Lung (tissue), 11 donors: ENCODE measurements at regions not wholly inside any gene's neighbourhood (a gene's known extent, or its start where the extent isn't known, plus 50 kb on each side); places are given as distances from the start of the nearest gene placed in this dataset.

Source experiments
- ATAC-seq: fragments of 200-7000 bp; cut with Tn5 transposase; one replicate; pipeline ENCODE4 v1.9.1; 2020; ENCODE audit warnings: moderate number of reproducible peaks; ENCODE audit not compliant: insufficient read depth, low FRiP score
- DNase-seq, 3 donors: peaks; one replicate each; pipeline ENCODE4 v3.0.0-alpha.2; 2013 to 2017
- H3K27ac ChIP-seq, 2 donors: one replicate each; pipeline ENCODE4 v1.5.1; 2013; ENCODE audit warnings: mild to moderate bottlenecking in 2 of 2, moderate library complexity in 2 of 2, control low read depth in 1 of 2, inconsistent platforms in 1 of 2, low read depth in 1 of 2, low read length in 1 of 2
- H3K27me3 ChIP-seq, 3 donors: one replicate each; pipeline ENCODE4 v1.5.1; 2013; ENCODE audit warnings: low read length in 2 of 3; ENCODE audit not compliant: control insufficient read depth in 3 of 3, insufficient read depth in 3 of 3
- H3K36me3 ChIP-seq, 4 donors: one replicate each; pipeline ENCODE4 v1.5.1; 2013; ENCODE audit warnings: low read length in 4 of 4, mild to moderate bottlenecking in 1 of 4, moderate library complexity in 1 of 4; ENCODE audit not compliant: control insufficient read depth in 4 of 4, insufficient read depth in 4 of 4
- H3K4me1 ChIP-seq, 5 donors: one replicate each; pipeline ENCODE4 v1.5.1; 2013; ENCODE audit warnings: low read length in 5 of 5, mild to moderate bottlenecking in 2 of 5, moderate library complexity in 1 of 5; ENCODE audit not compliant: control insufficient read depth in 5 of 5, insufficient read depth in 5 of 5
- H3K4me3 ChIP-seq: one replicate; pipeline ENCODE4 v1.5.1; 2013; ENCODE audit warnings: mild to moderate bottlenecking, control low read depth, moderate library complexity
- H3K9ac ChIP-seq, 2 donors: one replicate each; pipeline ENCODE4 v1.5.1; 2013; ENCODE audit warnings: low read length in 2 of 2, control low read depth in 1 of 2; ENCODE audit not compliant: insufficient read depth in 1 of 2
- H3K9me3 ChIP-seq, 4 donors: one replicate each; pipeline ENCODE4 v1.5.1; 2013; ENCODE audit warnings: low read length in 3 of 4, mild to moderate bottlenecking in 1 of 4, moderate library complexity in 1 of 4; ENCODE audit not compliant: control insufficient read depth in 4 of 4, insufficient read depth in 3 of 4
- WGBS, 2 donors: extraction: QIAGEN DNeasy Blood & Tissue Kit; methylation state at CpG; one replicate each; pipeline ENCODE4 v1.1.7; 2013; 5-methylcytosine and 5-hydroxymethylcytosine counted together
- TF ChIP-seq, protein P1 (sequence below): IDR thresholded peaks from 2 replicates; pipeline ENCODE4 v1.5.1; 2012; ENCODE audit warnings: mild to moderate bottlenecking; ENCODE audit errors: control extremely low read depth, extremely low read depth
- donor health status: control.
- donor health status: control.
- donor health status: Bipolar disorder and iron deficiency.
- donor health status: healthy.
- donor health status: DM: yes; HTN: yes; CAD: no.

DNA sequence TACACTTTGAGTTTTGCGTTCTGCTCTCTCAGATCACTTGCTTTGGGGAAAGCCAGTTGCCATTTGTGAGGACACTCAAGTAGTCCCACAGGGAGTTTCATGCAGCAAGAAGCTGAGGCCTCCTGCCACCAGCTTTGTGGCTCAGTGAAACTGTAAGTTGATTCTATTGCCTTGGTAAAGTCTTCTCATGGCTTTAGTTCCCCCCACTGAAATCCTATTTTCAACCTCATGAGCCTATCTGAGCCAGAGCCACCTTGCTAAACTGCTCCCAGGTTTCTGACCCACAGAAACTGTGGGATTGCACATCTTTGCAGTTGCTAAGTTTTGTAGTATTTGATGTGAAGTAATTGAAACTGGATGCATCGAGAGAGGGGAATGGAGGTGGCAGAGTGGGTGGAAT, 85.4 kb upstream of the TOP3B start:
- Histone ChIP-seq H3K27me3 (no peaks in the 10 kb centered on the region), H3K27ac (no peak overlapping the region), H3K9ac (no peak overlapping the region), H3K4me1 (peaks cover 0 to 1% (median 0%) of the 10 kb centered on the region in 5 donors), H3K9me3 (no peaks in the 10 kb centered on the region), H3K36me3 (no peaks in the 10 kb centered on the region), H3K4me3 (no peak overlapping the region)
- no peak for ATAC-seq
- 89% methylated on average over 2 of the region's 2 CpGs for WGBS, 2 donors
- no peak for DNase-seq
- TF ChIP-seq, protein P1, sequence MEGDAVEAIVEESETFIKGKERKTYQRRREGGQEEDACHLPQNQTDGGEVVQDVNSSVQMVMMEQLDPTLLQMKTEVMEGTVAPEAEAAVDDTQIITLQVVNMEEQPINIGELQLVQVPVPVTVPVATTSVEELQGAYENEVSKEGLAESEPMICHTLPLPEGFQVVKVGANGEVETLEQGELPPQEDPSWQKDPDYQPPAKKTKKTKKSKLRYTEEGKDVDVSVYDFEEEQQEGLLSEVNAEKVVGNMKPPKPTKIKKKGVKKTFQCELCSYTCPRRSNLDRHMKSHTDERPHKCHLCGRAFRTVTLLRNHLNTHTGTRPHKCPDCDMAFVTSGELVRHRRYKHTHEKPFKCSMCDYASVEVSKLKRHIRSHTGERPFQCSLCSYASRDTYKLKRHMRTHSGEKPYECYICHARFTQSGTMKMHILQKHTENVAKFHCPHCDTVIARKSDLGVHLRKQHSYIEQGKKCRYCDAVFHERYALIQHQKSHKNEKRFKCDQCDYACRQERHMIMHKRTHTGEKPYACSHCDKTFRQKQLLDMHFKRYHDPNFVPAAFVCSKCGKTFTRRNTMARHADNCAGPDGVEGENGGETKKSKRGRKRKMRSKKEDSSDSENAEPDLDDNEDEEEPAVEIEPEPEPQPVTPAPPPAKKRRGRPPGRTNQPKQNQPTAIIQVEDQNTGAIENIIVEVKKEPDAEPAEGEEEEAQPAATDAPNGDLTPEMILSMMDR = no peak

DNA sequence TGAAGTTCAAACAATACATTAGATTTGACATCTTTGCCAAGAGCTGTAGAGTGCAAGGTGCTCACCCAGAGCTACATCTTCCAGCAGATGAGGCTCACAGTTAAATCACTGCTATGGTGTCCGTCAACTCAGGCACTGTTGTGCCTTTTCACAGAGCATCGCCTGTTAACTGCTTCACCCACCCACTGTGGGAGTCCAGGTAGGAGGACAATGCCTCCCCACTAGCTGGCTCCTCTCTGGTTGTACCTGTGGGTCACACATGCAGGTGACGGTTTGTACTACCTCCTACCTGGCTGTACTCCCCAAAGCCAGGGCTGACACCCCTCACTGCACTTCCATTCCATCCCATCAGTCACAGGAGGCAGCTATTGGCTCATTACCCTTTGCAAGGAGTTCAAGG, 84.6 kb upstream of the TOP3B start:
- 83 to 84% methylated on average over 3 of the region's 3 CpGs for WGBS, 2 donors
- TF ChIP-seq, protein P1 = no peak
- H3K27ac ChIP-seq = no peak overlapping the region
- peaks cover 0 to 1% (median 0%) of the 10 kb centered on the region in 5 donors for H3K4me1 ChIP-seq
- H3K9ac ChIP-seq = no peak overlapping the region
- H3K27me3 ChIP-seq = no peaks in the 10 kb centered on the region
- DNase-seq = no peak
- no peak for ATAC-seq
- no peaks in the 10 kb centered on the region for H3K36me3 ChIP-seq
- H3K9me3 ChIP-seq = no peaks in the 10 kb centered on the region
- H3K4me3 ChIP-seq = no peak overlapping the region

DNA sequence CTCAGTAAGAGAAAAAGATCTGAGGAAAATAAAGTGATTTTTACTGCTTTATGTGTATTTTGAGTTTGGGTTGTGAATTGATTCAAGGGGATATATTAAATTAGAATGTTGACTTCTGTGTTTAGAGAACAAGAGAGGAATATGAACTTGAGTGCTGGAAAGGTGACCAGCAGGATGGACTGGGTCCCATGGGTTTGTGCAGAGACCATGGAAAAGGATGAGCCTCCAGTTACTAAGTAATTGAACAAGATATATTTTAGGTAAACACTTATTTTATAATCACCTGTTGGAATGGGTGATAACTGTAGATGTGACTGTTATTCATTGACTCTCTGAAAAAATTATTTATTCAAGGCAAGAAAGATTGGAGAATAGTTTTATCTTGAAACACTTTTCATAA, 82.0 kb upstream of the TOP3B start:
- ATAC-seq = no peak
- no peaks in the 10 kb centered on the region for H3K4me1 ChIP-seq

More for the DNA sequence above, 82.0 kb upstream of the TOP3B start:
- Histone ChIP-seq H3K27me3 (no peaks in the 10 kb centered on the region), H3K9ac (no peak overlapping the region), H3K36me3 (no peaks in the 10 kb centered on the region), H3K4me3 (no peak overlapping the region), H3K9me3 (no peaks in the 10 kb centered on the region), H3K27ac (no peak overlapping the region)
- TF ChIP-seq, protein P1 = no peak
- DNase-seq = no peak
